DOHH2 (cell line): ENCODE measurements at regions not wholly inside any gene's neighbourhood (a gene's known extent, or its start where the extent isn't known, plus 50 kb on each side); places are given as distances from the start of the nearest gene placed in this dataset.

Experiments
- CTCF ChIP-seq: fragments of 200-600 bp; sonication (generic); IDR thresholded peaks from one replicate; pipeline ENCODE4 v1.5.1; 2014; ENCODE audit warnings: antibody characterized with exemption, mild to moderate bottlenecking, low read depth, low read length; ENCODE audit not compliant: poor library complexity, severe bottlenecking
- EZH2phosphoT487 ChIP-seq: fragments of 200-600 bp; sonication (generic); IDR thresholded peaks from 2 replicates; pipeline ENCODE4 v1.6.1; 2017; ENCODE audit warnings: borderline replicate concordance, mild to moderate bottlenecking, antibody characterized with exemption, low read length, moderate library complexity, mixed read lengths

- TF ChIP-seq CTCF (no peak), EZH2phosphoT487 (no peak)
Observed at GRCh38 chr13:80850771-80851170, 509.8 kb upstream of the SPRY2 start.
